ENCODE measurements at regions not wholly inside any gene's neighbourhood (a gene's known extent, or its start where the extent isn't known, plus 50 kb on each side); places are given as distances from the start of the nearest gene placed in this dataset.

DNA sequence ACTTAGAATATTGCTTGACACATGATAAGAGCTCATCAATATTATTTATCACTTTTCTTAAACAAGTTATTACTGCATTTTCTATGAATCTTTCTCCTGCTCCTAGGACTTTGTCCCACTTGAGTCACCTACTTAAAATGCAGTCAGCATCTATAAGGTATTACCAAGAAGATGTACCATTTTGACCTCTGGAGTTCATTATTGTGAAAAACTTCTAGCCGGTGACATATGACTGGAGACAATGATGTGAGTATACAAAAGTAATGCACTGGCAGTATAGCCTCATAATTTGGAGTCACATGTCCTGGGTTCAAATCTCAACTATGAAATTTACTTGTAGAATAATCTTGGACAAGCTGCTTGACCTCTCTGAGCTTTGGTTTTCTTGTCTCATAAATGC, 278.5 kb downstream of the PLPP3 start:
- Histone ChIP-seq H3K27ac (no peak overlapping the region), H3K4me1 (peaks cover 0 to 14% (median 0%) of the 10 kb centered on the region in 6 donors), H3K4me3 (no peak overlapping the region), H3K27me3 (replicated peaks in 1 of 7) (no peaks in the 10 kb centered on the region), H3K36me3 (no peaks in the 10 kb centered on the region), H3K9me3 (no peaks in the 10 kb centered on the region)
- intact Hi-C loops (cut with DNase I; ENCODE audit: low total_unique reads), result no loop called here
- 93 to 100% (median 98%) methylated on average over 1 of the region's 1 CpG for WGBS, 5 donors
- DNase-seq, result no peak
- TF ChIP-seq POLR2AphosphoS5 (IDR thresholded peaks at IDR 0.05) (no peak), CTCF (IDR thresholded peaks at IDR 0.05 in 8 of 11, conservative IDR thresholded peaks at IDR 0.05 in 3 of 11) (no peak), POLR2A (IDR thresholded peaks at IDR 0.05) (no peak)

DNA sequence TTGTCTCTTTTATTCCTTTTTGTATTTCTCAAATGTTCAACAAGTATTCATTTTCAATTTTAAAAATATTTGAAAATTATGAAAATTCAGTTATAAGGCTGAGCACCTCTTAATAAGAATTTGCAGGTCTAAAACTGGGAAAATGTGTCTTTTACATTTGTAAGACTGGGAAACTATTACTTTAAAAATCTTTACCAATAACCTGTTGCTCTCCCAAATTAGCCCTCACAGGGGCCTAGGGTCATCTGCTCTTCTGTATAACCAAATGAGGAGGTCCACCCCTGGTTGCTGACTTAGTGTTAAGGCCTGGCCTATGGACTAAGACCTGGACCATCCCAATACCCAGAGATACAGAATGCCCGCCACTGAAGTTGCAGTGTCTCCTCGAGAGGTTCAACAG, 280.5 kb downstream of the PLPP3 start:
- 79 to 94% (median 88%) methylated on average over 2 of the region's 2 CpGs for WGBS, 5 donors
- TF ChIP-seq POLR2AphosphoS5 (IDR thresholded peaks at IDR 0.05) (no peak), POLR2A (IDR thresholded peaks at IDR 0.05) (no peak), CTCF (IDR thresholded peaks at IDR 0.05 in 8 of 11, conservative IDR thresholded peaks at IDR 0.05 in 3 of 11) (no peak)
- no peak for DNase-seq
- Histone ChIP-seq H3K4me1 (peaks cover 0 to 17% (median 0%) of the 10 kb centered on the region in 6 donors), H3K27me3 (replicated peaks in 1 of 7) (no peaks in the 10 kb centered on the region), H3K4me3 (no peak overlapping the region), H3K36me3 (no peaks in the 10 kb centered on the region), H3K9me3 (no peaks in the 10 kb centered on the region), H3K27ac (no peak overlapping the region)
- intact Hi-C loops (cut with DNase I; ENCODE audit: low total_unique reads), result no loop called here

DNA sequence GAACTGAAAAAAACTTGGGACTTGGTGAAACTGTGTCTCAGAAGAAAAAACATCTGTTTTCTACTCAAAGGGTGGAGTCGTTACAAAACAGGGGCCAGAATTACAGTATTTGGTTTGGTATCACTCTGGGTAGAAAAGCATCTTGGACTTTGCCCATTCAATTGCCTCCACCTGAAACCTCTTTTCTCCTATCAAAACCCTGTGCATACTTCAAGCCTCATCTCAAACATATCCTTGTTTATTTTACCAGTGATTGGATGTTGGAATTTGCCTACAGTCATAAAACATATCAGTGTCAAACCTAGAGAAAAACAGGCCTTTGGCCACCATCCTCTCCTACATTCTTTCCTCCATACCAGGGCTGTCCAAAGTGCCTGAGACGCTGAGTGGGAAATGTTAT, 281.5 kb downstream of the PLPP3 start:
- TF ChIP-seq CTCF (IDR thresholded peaks at IDR 0.05 in 8 of 11, conservative IDR thresholded peaks at IDR 0.05 in 3 of 11) (no peak), POLR2A (IDR thresholded peaks at IDR 0.05) (no peak), POLR2AphosphoS5 (IDR thresholded peaks at IDR 0.05) (no peak)
- 80 to 91% (median 89%) methylated on average over 2 of the region's 2 CpGs for WGBS, 5 donors
- Histone ChIP-seq H3K27me3 (replicated peaks in 1 of 7) (no peaks in the 10 kb centered on the region), H3K27ac (no peak overlapping the region), H3K4me1 (peaks cover 0 to 17% (median 0%) of the 10 kb centered on the region in 6 donors), H3K9me3 (no peaks in the 10 kb centered on the region), H3K36me3 (no peaks in the 10 kb centered on the region), H3K4me3 (no peak overlapping the region)
- DNase-seq, result no peak
- intact Hi-C loops (cut with DNase I; ENCODE audit: low total_unique reads), result no loop called here

DNA sequence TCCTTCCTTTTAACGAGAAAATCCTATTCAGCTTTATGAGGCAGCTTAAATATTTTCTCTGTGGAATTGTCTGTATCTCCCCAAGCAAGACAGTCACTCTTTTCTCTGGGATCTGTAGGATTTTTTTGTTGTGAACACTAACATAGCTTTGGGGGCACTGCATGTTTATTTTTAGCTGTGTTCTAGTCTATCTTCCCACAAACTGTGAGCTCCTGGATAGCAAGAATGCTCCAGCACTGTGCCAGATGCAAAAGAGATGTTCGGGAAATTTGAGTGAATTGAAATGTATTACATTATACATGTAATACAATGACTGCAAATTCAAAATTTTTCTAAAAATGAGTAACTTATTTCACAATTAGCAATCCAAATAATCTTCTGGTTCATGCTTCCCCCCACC, 282.2 kb downstream of the PLPP3 start:
- peaks cover 0 to 17% (median 0%) of the 10 kb centered on the region in 6 donors for H3K4me1 ChIP-seq
- intact Hi-C loops (cut with DNase I; ENCODE audit: low total_unique reads), result no loop called here
- no peaks in the 10 kb centered on the region for H3K36me3 ChIP-seq
- H3K27ac ChIP-seq, result no peak overlapping the region
- 81 to 92% (median 87%) methylated on average over 2 of the region's 2 CpGs for WGBS, 5 donors
- TF ChIP-seq CTCF (IDR thresholded peaks at IDR 0.05 in 8 of 11, conservative IDR thresholded peaks at IDR 0.05 in 3 of 11), result no peak
- no peak for TF ChIP-seq POLR2AphosphoS5 (IDR thresholded peaks at IDR 0.05)
- no peak for TF ChIP-seq POLR2A (IDR thresholded peaks at IDR 0.05)
- no peaks in the 10 kb centered on the region for H3K9me3 ChIP-seq
- no peak for DNase-seq
- no peak overlapping the region for H3K4me3 ChIP-seq
- no peaks in the 10 kb centered on the region for H3K27me3 ChIP-seq (replicated peaks in 1 of 7)
